ENCODE measurements at regions not wholly inside any gene's neighbourhood (a gene's known extent, or its start where the extent isn't known, plus 50 kb on each side); places are given as distances from the start of the nearest gene placed in this dataset.

- no peak for TF ChIP-seq CTCF (IDR thresholded peaks at IDR 0.05; ENCODE audit: insufficient read depth, low read length, poor library complexity, severe bottlenecking)
- TF ChIP-seq EZH2phosphoT487 (conservative IDR thresholded peaks at IDR 0.05; ENCODE audit: low read length) = no peak
Observed at GRCh38 chr12:61999311-61999710, 260.9 kb upstream of the USP15 start.
